ENCODE measurements at regions not wholly inside any gene's neighbourhood (a gene's known extent, or its start where the extent isn't known, plus 50 kb on each side); places are given as distances from the start of the nearest gene placed in this dataset.
"Not testable (repeated sequence)": the region's sequence is repeated elsewhere in the genome, so short reads cannot be mapped to it uniquely, and the experiment has no call there.

- Histone ChIP-seq H3K27me3 (ENCODE audit: low read depth) (no peaks in the 10 kb centered on the region), H3K36me3 (replicated peaks) (no peaks in the 10 kb centered on the region), H3K4me1 (no peaks in the 10 kb centered on the region), H3K4me3 (no peak overlapping the region), H3K9me3 (no peaks in the 10 kb centered on the region)
- DNase-seq (ENCODE audit: low spot score in 2 of 2): no peak
- in situ Hi-C loops (cut with MboI; ENCODE audit: low sequenced_read_pairs): no loop called here
Observed at GRCh38 chr15:26280281-26280680, 417.2 kb upstream of the ATP10A start.

- Histone ChIP-seq H3K9me3 (no peaks in the 10 kb centered on the region), H3K27me3 (ENCODE audit: low read depth) (no peaks in the 10 kb centered on the region), H3K4me1 (no peaks in the 10 kb centered on the region), H3K36me3 (replicated peaks) (no peaks in the 10 kb centered on the region), H3K4me3 (no peak overlapping the region)
- in situ Hi-C loops (cut with MboI; ENCODE audit: low sequenced_read_pairs): loop anchor here (25.0 kb wide), 2 partner anchors 600 to 750 kb away; partner anchors contain the start of gene GABRA5
- DNase-seq (ENCODE audit: low spot score in 2 of 2): no peak
Observed at GRCh38 chr15:26261966-26262365, 398.8 kb upstream of the ATP10A start.

GRCh38 chr15:26261413-26261812 is 398.3 kb upstream of the ATP10A start:
- Histone ChIP-seq H3K4me3 (no peak overlapping the region), H3K27me3 (ENCODE audit: low read depth) (no peaks in the 10 kb centered on the region), H3K36me3 (replicated peaks) (no peaks in the 10 kb centered on the region), H3K9me3 (no peaks in the 10 kb centered on the region), H3K4me1 (no peaks in the 10 kb centered on the region)
- in situ Hi-C loops (cut with MboI; ENCODE audit: low sequenced_read_pairs): loop anchor here (25.0 kb wide), 2 partner anchors 601 to 749 kb away; partner anchors contain the start of gene GABRA5
- DNase-seq (ENCODE audit: low spot score in 2 of 2): no peak

- H3K4me3 ChIP-seq: no peak overlapping the region
- H3K9me3 ChIP-seq: no peaks in the 10 kb centered on the region
- no peaks in the 10 kb centered on the region for H3K36me3 ChIP-seq (replicated peaks)
- peak; percentile 63 to 64 for DNase-seq (ENCODE audit: low spot score in 2 of 2)
- in situ Hi-C loops (cut with MboI; ENCODE audit: low sequenced_read_pairs): loop anchor here (25.0 kb wide), 2 partner anchors 602 to 748 kb away; partner anchors contain the start of gene GABRA5
- H3K4me1 ChIP-seq: no peaks in the 10 kb centered on the region
- H3K27me3 ChIP-seq (ENCODE audit: low read depth): no peaks in the 10 kb centered on the region
Observed at GRCh38 chr15:26260517-26261133, 397.5 kb upstream of the ATP10A start.

GRCh38 chr15:26259581-26259980 is 396.5 kb upstream of the ATP10A start:
- Histone ChIP-seq H3K36me3 (replicated peaks) (no peaks in the 10 kb centered on the region), H3K4me1 (no peaks in the 10 kb centered on the region), H3K9me3 (no peaks in the 10 kb centered on the region), H3K4me3 (no peak overlapping the region), H3K27me3 (ENCODE audit: low read depth) (no peaks in the 10 kb centered on the region)
- no peak for DNase-seq (ENCODE audit: low spot score in 2 of 2)
- in situ Hi-C loops (cut with MboI; ENCODE audit: low sequenced_read_pairs): loop anchor here (25.0 kb wide), 2 partner anchors 603 to 747 kb away; partner anchors contain the start of gene GABRA5

- H3K36me3 ChIP-seq (replicated peaks); in situ Hi-C loops (cut with MboI; ENCODE audit: low sequenced_read_pairs); DNase-seq (ENCODE audit: low spot score in 2 of 2); H3K4me3 ChIP-seq; H3K9me3 ChIP-seq; H3K4me1 ChIP-seq; H3K27me3 ChIP-seq (ENCODE audit: low read depth): not testable (repeated sequence)
Observed at GRCh38 chr15:26244782-26245181, 381.7 kb upstream of the ATP10A start.

- Histone ChIP-seq H3K4me1 (no peaks in the 10 kb centered on the region), H3K9me3 (no peaks in the 10 kb centered on the region), H3K36me3 (replicated peaks) (no peaks in the 10 kb centered on the region), H3K27me3 (ENCODE audit: low read depth) (no peaks in the 10 kb centered on the region), H3K4me3 (no peak overlapping the region)
- in situ Hi-C loops (cut with MboI; ENCODE audit: low sequenced_read_pairs): no loop called here
- no peak for DNase-seq (ENCODE audit: low spot score in 2 of 2)
Observed at GRCh38 chr15:26243382-26243781, 380.3 kb upstream of the ATP10A start.

GRCh38 chr15:26242565-26243071 is 379.5 kb upstream of the ATP10A start:
- in situ Hi-C loops (cut with MboI; ENCODE audit: low sequenced_read_pairs): no loop called here
- H3K27me3 ChIP-seq (ENCODE audit: low read depth): no peaks in the 10 kb centered on the region
- no peaks in the 10 kb centered on the region for H3K4me1 ChIP-seq
- no peak for DNase-seq (ENCODE audit: low spot score in 2 of 2)
- H3K4me3 ChIP-seq: no peak overlapping the region
- no peaks in the 10 kb centered on the region for H3K36me3 ChIP-seq (replicated peaks)
- H3K9me3 ChIP-seq: no peaks in the 10 kb centered on the region

GRCh38 chr15:26235864-26236263 is 372.7 kb upstream of the ATP10A start:
- Histone ChIP-seq H3K27me3 (ENCODE audit: low read depth) (no peaks in the 10 kb centered on the region), H3K4me1 (no peaks in the 10 kb centered on the region), H3K4me3 (no peak overlapping the region), H3K36me3 (replicated peaks) (no peaks in the 10 kb centered on the region), H3K9me3 (no peaks in the 10 kb centered on the region)
- no peak for DNase-seq (ENCODE audit: low spot score in 2 of 2)
- in situ Hi-C loops (cut with MboI; ENCODE audit: low sequenced_read_pairs): no loop called here

- Histone ChIP-seq H3K27me3 (ENCODE audit: low read depth) (no peaks in the 10 kb centered on the region), H3K36me3 (replicated peaks) (no peaks in the 10 kb centered on the region), H3K4me3 (no peak overlapping the region), H3K9me3 (no peaks in the 10 kb centered on the region), H3K4me1 (no peaks in the 10 kb centered on the region)
- DNase-seq (ENCODE audit: low spot score in 2 of 2): no peak
- in situ Hi-C loops (cut with MboI; ENCODE audit: low sequenced_read_pairs): no loop called here
Observed at GRCh38 chr15:26234976-26235767, 372.0 kb upstream of the ATP10A start.

- no peaks in the 10 kb centered on the region for H3K4me1 ChIP-seq
- in situ Hi-C loops (cut with MboI; ENCODE audit: low sequenced_read_pairs): no loop called here
- DNase-seq (ENCODE audit: low spot score in 2 of 2): no peak
- H3K36me3 ChIP-seq (replicated peaks): no peaks in the 10 kb centered on the region
- no peak overlapping the region for H3K4me3 ChIP-seq
- no peaks in the 10 kb centered on the region for H3K27me3 ChIP-seq (ENCODE audit: low read depth)
- H3K9me3 ChIP-seq: no peaks in the 10 kb centered on the region
Observed at GRCh38 chr15:26232691-26233090, 369.6 kb upstream of the ATP10A start.

- H3K27me3 ChIP-seq (ENCODE audit: low read depth): no peaks in the 10 kb centered on the region
- no peaks in the 10 kb centered on the region for H3K4me1 ChIP-seq
- H3K4me3 ChIP-seq: no peak overlapping the region
- in situ Hi-C loops (cut with MboI; ENCODE audit: low sequenced_read_pairs): no loop called here
- DNase-seq (ENCODE audit: low spot score in 2 of 2): no peak
- no peaks in the 10 kb centered on the region for H3K9me3 ChIP-seq
- H3K36me3 ChIP-seq (replicated peaks): no peaks in the 10 kb centered on the region
Observed at GRCh38 chr15:26231096-26231495, 368.0 kb upstream of the ATP10A start.

GRCh38 chr15:26224266-26224665 is 361.1 kb upstream of the ATP10A start:
- DNase-seq (ENCODE audit: low spot score in 2 of 2): no peak
- Histone ChIP-seq H3K4me3 (no peak overlapping the region), H3K36me3 (replicated peaks) (no peaks in the 10 kb centered on the region), H3K4me1 (no peaks in the 10 kb centered on the region), H3K27me3 (ENCODE audit: low read depth) (no peaks in the 10 kb centered on the region), H3K9me3 (no peaks in the 10 kb centered on the region)
- in situ Hi-C loops (cut with MboI; ENCODE audit: low sequenced_read_pairs): no loop called here

GRCh38 chr15:26223720-26224119 is 360.6 kb upstream of the ATP10A start:
- in situ Hi-C loops (cut with MboI; ENCODE audit: low sequenced_read_pairs): no loop called here
- H3K9me3 ChIP-seq: no peaks in the 10 kb centered on the region
- no peak overlapping the region for H3K4me3 ChIP-seq
- H3K27me3 ChIP-seq (ENCODE audit: low read depth): no peaks in the 10 kb centered on the region
- no peaks in the 10 kb centered on the region for H3K4me1 ChIP-seq
- DNase-seq (ENCODE audit: low spot score in 2 of 2): no peak
- H3K36me3 ChIP-seq (replicated peaks): no peaks in the 10 kb centered on the region

All from HAP-1 (cell line).